A549 (cell line): ENCODE measurements at regions not wholly inside any gene's neighbourhood (a gene's known extent, or its start where the extent isn't known, plus 50 kb on each side); places are given as distances from the start of the nearest gene placed in this dataset.
A peak's percentile ranks its signal among the peaks of the same experiment; 100 is the strongest.

ENCODE experiments used
- ATAC-seq, 2 experiments: fragments of 200-7000 bp in 1 of 2; fragments of >200 bp in 1 of 2; cut with Nextera tagmentation in 1 of 2; cut with Tn5 transposase in 1 of 2; 3 replicates each; pipeline versions ENCODE4 v1.8.0 to v1.9.1; 2018 to 2020; ENCODE audit warnings: mild to moderate bottlenecking in 1 of 2, moderate library complexity in 1 of 2
- CTCF ChIA-PET: fragments of 300-600 bp; sonication (Branson Sonifier 250); formaldehyde crosslinking; extraction: SDS; loops from one replicate; lab custom pipeline; 2021; ENCODE audit warnings: antibody characterized with exemption, inconsistent platforms; lab: Yijun Ruan, JAX
- POLR2A ChIA-PET: fragments of 350-600 bp; formaldehyde crosslinking; extraction: SDS; loops from one replicate; lab custom pipeline; 2021; ENCODE audit warnings: antibody characterized with exemption, inconsistent platforms; lab: Yijun Ruan, JAX
- DNase-seq, 2 experiments: peaks; one replicate each; pipeline versions ENCODE4 v3.0.0 to v3.0.0-alpha.2; 2011 to 2016; ENCODE audit warnings: low read depth in 1 of 2, low spot score in 1 of 2
- FAIRE-seq: peaks from 2 replicates; lab custom pipeline; 2011; peaks lifted over from hg19 to GRCh38; lab: Jason Lieb, UNC
- H3K27ac ChIP-seq, 2 experiments: fragments of >200 bp; sonication (Bioruptor Twin); formaldehyde crosslinking; 3 replicates each; pipeline ENCODE4 v1.5.1; 2016 to 2017
- H3K4me1 ChIP-seq: fragments of >200 bp; sonication (Bioruptor Twin); formaldehyde crosslinking; 3 replicates; pipeline ENCODE4 v1.6.1; 2016
- H3K4me2 ChIP-seq: fragments of >200 bp; sonication (Bioruptor Twin); formaldehyde crosslinking; 3 replicates; pipeline ENCODE4 v1.6.1; 2016
- H3K4me3 ChIP-seq: fragments of >200 bp; sonication (Bioruptor Twin); formaldehyde crosslinking; 3 replicates; pipeline ENCODE4 v1.5.1; 2016
- H3K9me3 ChIP-seq: fragments of >200 bp; sonication (Bioruptor Twin); formaldehyde crosslinking; 3 replicates; pipeline ENCODE4 v1.6.1; 2016
- CBX2 ChIP-seq: fragments of 200-600 bp; sonication (generic); IDR thresholded peaks from 2 replicates; pipeline ENCODE4 v1.6.1; 2016; ENCODE audit warnings: low read depth, mild to moderate bottlenecking, borderline replicate concordance
- CBX8 ChIP-seq: fragments of 200-600 bp; sonication (generic); IDR thresholded peaks from 2 replicates; pipeline ENCODE4 v1.6.1; 2016
- CEBPB ChIP-seq, 2 experiments: fragments of >200 bp in 1 of 2; sonication (Bioruptor Twin) in 1 of 2; formaldehyde crosslinking in 1 of 2; IDR thresholded peaks; 2 replicates each; pipeline ENCODE4 v1.6.1; 2012 to 2016
- CHD2 ChIP-seq: fragments of 150-350 bp; IDR thresholded peaks from 2 replicates; pipeline ENCODE4 v1.6.1; 2014; ENCODE audit warnings: low read length; ENCODE audit not compliant: partially characterized antibody
- CHD4 ChIP-seq: fragments of 200-600 bp; sonication (generic); IDR thresholded peaks from 2 replicates; pipeline ENCODE4 v1.6.1; 2016; ENCODE audit warnings: antibody characterized with exemption, mild to moderate bottlenecking, borderline replicate concordance
- EHF ChIP-seq: fragments of 250-450 bp; sonication (Bioruptor Pico); IDR thresholded peaks from 2 replicates; pipeline ENCODE4 v1.5.0; 2020; ENCODE audit warnings: mild to moderate bottlenecking
- FOXS1 ChIP-seq: fragments of 250-450 bp; sonication (Bioruptor Pico); IDR thresholded peaks from 2 replicates; pipeline ENCODE4 v1.5.0; 2020; ENCODE audit warnings: mild to moderate bottlenecking, moderate library complexity
- HDAC2 ChIP-seq: fragments of 200-600 bp; sonication (generic); IDR thresholded peaks from 2 replicates; pipeline ENCODE4 v1.6.1; 2016
- HEYL ChIP-seq: fragments of 250-450 bp; sonication (Bioruptor Pico); IDR thresholded peaks from 2 replicates; pipeline ENCODE4 v1.8.0; 2021; ENCODE audit warnings: mild to moderate bottlenecking, moderate library complexity
- HOXB5 ChIP-seq: fragments of 250-450 bp; sonication (Bioruptor Pico); IDR thresholded peaks from 2 replicates; pipeline ENCODE4 v1.5.0; 2020; ENCODE audit warnings: mild to moderate bottlenecking, moderate library complexity
- JUN ChIP-seq, 2 experiments: fragments of >200 bp; sonication (Bioruptor Twin); formaldehyde crosslinking; IDR thresholded peaks; 2 replicates in 1 of 2; 3 replicates in 1 of 2; pipeline ENCODE4 v1.6.1; 2016 to 2017
- JUNB ChIP-seq: fragments of >200 bp; sonication (Bioruptor Twin); formaldehyde crosslinking; IDR thresholded peaks from 2 replicates; pipeline ENCODE4 v1.6.1; 2016
- MAFK ChIP-seq: fragments of 450-650 bp; IDR thresholded peaks from 2 replicates; pipeline ENCODE4 v1.6.1; 2014; ENCODE audit not compliant: partially characterized antibody
- MAZ ChIP-seq: fragments of 150-350 bp; IDR thresholded peaks from 2 replicates; pipeline ENCODE4 v1.6.1; 2014; ENCODE audit warnings: antibody characterized with exemption, low read depth, low read length, borderline replicate concordance
- NFE2L2 ChIP-seq: fragments of 150-350 bp; conservative IDR thresholded peaks from 2 replicates; pipeline ENCODE4 v1.6.1; 2014; ENCODE audit warnings: low read length
- POLR2AphosphoS2 ChIP-seq: conservative IDR thresholded peaks from 2 replicates; pipeline ENCODE4 v1.6.1; 2012; ENCODE audit warnings: low read length, improper control_type of control experiment, inconsistent platforms
- RAD21 ChIP-seq, 2 experiments: fragments of >200 bp in 1 of 2; sonication (Bioruptor Twin) in 1 of 2; formaldehyde crosslinking in 1 of 2; IDR thresholded peaks in 1 of 2; conservative IDR thresholded peaks in 1 of 2; 2 replicates in 1 of 2; 3 replicates in 1 of 2; pipeline ENCODE4 v1.6.1; 2012 to 2018; ENCODE audit warnings: inconsistent platforms in 1 of 2
- RNF2 ChIP-seq: fragments of 200-600 bp; sonication (generic); IDR thresholded peaks from 2 replicates; pipeline ENCODE4 v1.6.1; 2016; ENCODE audit warnings: low read depth, mild to moderate bottlenecking, antibody characterized with exemption, moderate library complexity, borderline replicate concordance
- TP53 ChIP-seq: fragments of 250-450 bp; sonication (Bioruptor Pico); IDR thresholded peaks from 2 replicates; pipeline ENCODE4 v1.5.0; 2021; ENCODE audit warnings: mild to moderate bottlenecking, moderate library complexity
- WGBS: methylation state at CpG from one replicate; pipeline ENCODE4 v1.1.6; 2017; ENCODE audit errors: missing lambda C conversion rate; 5-methylcytosine and 5-hydroxymethylcytosine counted together
- TF ChIP-seq, protein P1 (sequence below): fragments of 150-350 bp; IDR thresholded peaks from 2 replicates; pipeline ENCODE4 v1.6.1; 2014; ENCODE audit warnings: low read depth, mild to moderate bottlenecking, low read length
- TF ChIP-seq, protein P2 (sequence below): fragments of >200 bp; sonication (Bioruptor Twin); formaldehyde crosslinking; IDR thresholded peaks from 3 replicates; pipeline ENCODE4 v1.6.1; 2016
- TF ChIP-seq, protein P3 (sequence below): IDR thresholded peaks from 2 replicates; pipeline ENCODE4 v1.6.1; 2012
- TF ChIP-seq, protein P4 (sequence below): IDR thresholded peaks from 2 replicates; pipeline ENCODE4 v1.6.1; 2012; ENCODE audit warnings: low read depth, borderline replicate concordance

DNA sequence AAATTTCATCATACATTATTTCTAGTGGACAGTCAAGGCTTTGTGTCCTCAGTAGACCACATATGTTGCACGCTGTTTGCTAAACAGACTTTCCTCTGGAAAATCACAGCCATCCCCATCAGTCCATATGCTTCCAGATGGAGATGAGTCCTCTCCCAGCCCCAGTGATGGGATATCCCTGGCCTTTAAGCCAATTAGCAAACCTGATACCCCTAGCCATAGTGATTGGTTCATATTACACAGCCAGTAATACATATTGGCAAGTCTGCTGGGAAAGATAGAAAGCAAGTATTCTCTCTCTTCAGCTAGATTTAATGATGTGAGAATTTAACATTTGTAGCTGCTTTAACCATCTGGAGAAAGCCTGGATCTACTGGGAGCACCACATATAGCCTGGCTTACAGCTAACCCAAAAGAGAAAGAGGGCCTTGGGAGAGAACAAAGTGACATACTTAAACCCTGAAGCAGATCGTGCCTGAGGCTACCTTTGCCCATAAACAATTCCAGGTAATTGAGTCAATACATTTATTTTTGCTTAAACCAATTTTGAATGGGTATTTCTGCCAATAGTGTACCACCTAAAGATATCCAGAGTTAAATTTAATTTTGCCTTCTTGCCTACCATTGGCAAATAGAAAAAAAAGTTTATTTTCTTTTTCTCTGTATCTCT, 103.5 kb upstream of the HIVEP1 start:
- ATAC-seq, result no peak
- H3K4me1 ChIP-seq, result no peaks in the 10 kb centered on the region
- ChIA-PET CTCF (no interaction called here), POLR2A (no interaction called here)
- WGBS, result 70% methylated on average over 2 of the region's 2 CpGs
- TF ChIP-seq RAD21 (conservative IDR thresholded peaks at IDR 0.05 in 1 of 2, IDR thresholded peaks at IDR 0.05 in 1 of 2) (no peak), POLR2AphosphoS2 (no peak), HOXB5 (CRISPR knock-in tag) (no peak), EHF (CRISPR knock-in tag) (no peak)
- no peaks in the 10 kb centered on the region for H3K9me3 ChIP-seq
- no peak overlapping the region for H3K4me3 ChIP-seq
- FAIRE-seq, result no peak
- H3K27ac ChIP-seq, result no peak overlapping the region
- no peak overlapping the region for H3K4me2 ChIP-seq
- no peak for DNase-seq

DNA sequence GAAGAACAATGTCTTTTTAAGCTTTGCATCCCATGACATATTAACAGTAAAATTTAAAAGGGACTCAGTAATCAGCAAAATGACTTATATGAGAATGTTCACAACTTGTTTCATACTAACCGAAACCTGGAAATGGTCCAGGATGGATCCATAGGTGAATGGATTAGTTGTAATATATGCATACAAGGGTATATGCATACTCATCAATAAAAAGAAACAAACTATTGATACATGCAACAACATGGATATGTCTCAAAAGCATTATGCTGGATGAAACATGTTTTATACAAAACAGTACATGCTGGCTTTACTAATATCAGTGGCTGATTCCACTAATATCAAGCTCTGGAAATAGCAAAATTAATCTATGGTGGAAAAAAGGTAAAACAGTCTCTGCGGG, 108.5 kb upstream of the HIVEP1 start:
- no peak overlapping the region for H3K27ac ChIP-seq
- H3K4me3 ChIP-seq, result no peak overlapping the region
- FAIRE-seq, result no peak
- peak; percentile 55 for TF ChIP-seq MAFK
- TF ChIP-seq, protein P1, sequence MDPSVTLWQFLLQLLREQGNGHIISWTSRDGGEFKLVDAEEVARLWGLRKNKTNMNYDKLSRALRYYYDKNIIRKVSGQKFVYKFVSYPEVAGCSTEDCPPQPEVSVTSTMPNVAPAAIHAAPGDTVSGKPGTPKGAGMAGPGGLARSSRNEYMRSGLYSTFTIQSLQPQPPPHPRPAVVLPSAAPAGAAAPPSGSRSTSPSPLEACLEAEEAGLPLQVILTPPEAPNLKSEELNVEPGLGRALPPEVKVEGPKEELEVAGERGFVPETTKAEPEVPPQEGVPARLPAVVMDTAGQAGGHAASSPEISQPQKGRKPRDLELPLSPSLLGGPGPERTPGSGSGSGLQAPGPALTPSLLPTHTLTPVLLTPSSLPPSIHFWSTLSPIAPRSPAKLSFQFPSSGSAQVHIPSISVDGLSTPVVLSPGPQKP, result no peak
- 95% methylated on average over 2 of the region's 2 CpGs for WGBS
- H3K4me1 ChIP-seq, result no peaks in the 10 kb centered on the region
- POLR2A ChIA-PET, result no interaction called here
- ATAC-seq, result no peak
- H3K9me3 ChIP-seq, result no peaks in the 10 kb centered on the region
- CTCF ChIA-PET, result no interaction called here
- H3K4me2 ChIP-seq, result no peak overlapping the region
- no peak for DNase-seq

DNA sequence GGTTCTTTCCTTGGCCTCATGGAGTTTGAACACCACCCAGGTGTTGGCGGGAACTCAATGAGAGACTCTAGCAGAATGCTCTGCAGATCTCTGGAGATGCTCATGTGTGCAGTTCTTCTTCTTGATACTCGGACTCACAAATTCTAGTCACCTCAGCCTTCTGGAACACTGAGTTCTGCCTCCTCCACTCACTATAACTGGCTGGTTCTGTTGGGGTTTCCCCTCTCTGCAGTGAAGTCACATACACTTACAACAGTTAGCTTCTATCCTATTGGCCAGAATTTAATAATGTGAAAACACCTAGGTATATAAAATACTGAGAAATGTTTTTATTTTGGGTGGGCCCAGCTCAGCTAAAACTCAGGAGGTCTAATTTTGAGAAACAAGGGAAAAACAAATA, 109.6 kb upstream of the HIVEP1 start:
- no peaks in the 10 kb centered on the region for H3K9me3 ChIP-seq
- ATAC-seq (no peak), DNase-seq (no peak), FAIRE-seq (no peak)
- H3K4me2 ChIP-seq, result no peak overlapping the region
- ChIA-PET POLR2A (no interaction called here), CTCF (no interaction called here)
- no peak overlapping the region for H3K4me3 ChIP-seq
- TF ChIP-seq CHD4 (no peak), NFE2L2 (no peak), POLR2AphosphoS2 (no peak), RNF2 (no peak), JUN (IDR thresholded peaks at IDR 0.05) (no peak), CBX8 (no peak), HEYL (CRISPR knock-in tag) (no peak), FOXS1 (CRISPR knock-in tag) (no peak), TP53 (CRISPR knock-in tag) (no peak), CBX2 (no peak), RAD21 (conservative IDR thresholded peaks at IDR 0.05 in 1 of 2, IDR thresholded peaks at IDR 0.05 in 1 of 2) (no peak), MAZ (no peak), CHD2 (no peak), CEBPB (IDR thresholded peaks at IDR 0.05) (no peak), JUNB (no peak), HDAC2 (no peak)
- TF ChIP-seq, protein P2, sequence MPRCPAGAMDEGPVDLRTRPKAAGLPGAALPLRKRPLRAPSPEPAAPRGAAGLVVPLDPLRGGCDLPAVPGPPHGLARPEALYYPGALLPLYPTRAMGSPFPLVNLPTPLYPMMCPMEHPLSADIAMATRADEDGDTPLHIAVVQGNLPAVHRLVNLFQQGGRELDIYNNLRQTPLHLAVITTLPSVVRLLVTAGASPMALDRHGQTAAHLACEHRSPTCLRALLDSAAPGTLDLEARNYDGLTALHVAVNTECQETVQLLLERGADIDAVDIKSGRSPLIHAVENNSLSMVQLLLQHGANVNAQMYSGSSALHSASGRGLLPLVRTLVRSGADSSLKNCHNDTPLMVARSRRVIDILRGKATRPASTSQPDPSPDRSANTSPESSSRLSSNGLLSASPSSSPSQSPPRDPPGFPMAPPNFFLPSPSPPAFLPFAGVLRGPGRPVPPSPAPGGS, result no peak
- TF ChIP-seq, protein P3, sequence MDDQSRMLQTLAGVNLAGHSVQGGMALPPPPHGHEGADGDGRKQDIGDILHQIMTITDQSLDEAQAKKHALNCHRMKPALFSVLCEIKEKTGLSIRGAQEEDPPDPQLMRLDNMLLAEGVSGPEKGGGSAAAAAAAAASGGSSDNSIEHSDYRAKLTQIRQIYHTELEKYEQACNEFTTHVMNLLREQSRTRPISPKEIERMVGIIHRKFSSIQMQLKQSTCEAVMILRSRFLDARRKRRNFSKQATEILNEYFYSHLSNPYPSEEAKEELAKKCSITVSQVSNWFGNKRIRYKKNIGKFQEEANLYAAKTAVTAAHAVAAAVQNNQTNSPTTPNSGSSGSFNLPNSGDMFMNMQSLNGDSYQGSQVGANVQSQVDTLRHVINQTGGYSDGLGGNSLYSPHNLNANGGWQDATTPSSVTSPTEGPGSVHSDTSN, result no peak
- TF ChIP-seq, protein P4, sequence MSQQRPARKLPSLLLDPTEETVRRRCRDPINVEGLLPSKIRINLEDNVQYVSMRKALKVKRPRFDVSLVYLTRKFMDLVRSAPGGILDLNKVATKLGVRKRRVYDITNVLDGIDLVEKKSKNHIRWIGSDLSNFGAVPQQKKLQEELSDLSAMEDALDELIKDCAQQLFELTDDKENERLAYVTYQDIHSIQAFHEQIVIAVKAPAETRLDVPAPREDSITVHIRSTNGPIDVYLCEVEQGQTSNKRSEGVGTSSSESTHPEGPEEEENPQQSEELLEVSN, result no peak
- TF ChIP-seq, protein P1, result no peak
- H3K4me1 ChIP-seq, result no peaks in the 10 kb centered on the region
- WGBS, result 82% methylated on average over 2 of the region's 2 CpGs
- no peak overlapping the region for H3K27ac ChIP-seq
